HG03521 (cell line): ENCODE measurements at regions not wholly inside any gene's neighbourhood (a gene's known extent, or its start where the extent isn't known, plus 50 kb on each side); places are given as distances from the start of the nearest gene placed in this dataset.

Experiments used
- ATAC-seq: cut with Tn5 transposase; IDR thresholded peaks from one replicate; pipeline ENCODE4 v1.9.1; 2021; ENCODE audit warnings: mild to moderate bottlenecking, moderate library complexity; ENCODE audit not compliant: unreplicated experiment

GRCh38 chr9:73845539-73845938, 651.6 kb upstream of the RORB start:
- no peak for ATAC-seq

DNA sequence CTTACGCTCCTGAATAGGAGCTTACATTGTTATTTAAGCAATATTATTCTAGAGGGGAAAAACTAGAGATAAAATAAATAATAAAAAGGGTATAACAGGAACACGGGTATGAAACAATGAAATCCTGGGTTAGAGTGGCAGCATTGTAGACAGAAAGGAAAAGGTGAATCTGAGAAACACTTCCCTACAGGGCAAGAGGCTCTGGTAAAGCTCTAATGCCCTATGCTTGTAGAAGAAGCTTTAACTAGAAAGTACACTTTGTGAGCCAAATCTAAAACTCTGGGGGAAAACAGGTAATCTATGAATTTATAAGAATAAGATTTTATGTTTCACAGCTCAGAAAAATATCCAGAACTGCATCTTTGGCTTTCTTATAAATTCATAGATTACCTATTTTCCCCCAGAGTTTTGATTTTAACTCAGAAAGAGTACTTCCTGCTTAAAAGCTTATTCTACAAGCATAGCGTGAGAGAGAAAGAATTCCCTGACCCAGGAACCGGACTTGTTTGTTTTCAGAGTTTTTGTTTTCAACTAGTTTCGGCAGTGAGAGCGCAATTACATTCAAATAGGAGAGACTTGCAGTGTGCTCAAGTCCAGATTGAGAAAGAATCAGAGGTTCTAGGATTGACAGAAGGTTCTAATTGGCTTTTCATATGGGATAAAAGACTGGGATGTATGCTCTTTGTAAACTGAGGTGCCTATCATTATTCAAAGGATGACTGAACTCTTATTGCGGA, 651.0 kb upstream of the RORB start:
- ATAC-seq: no peak

GRCh38 chr9:73847536-73847935, 649.6 kb upstream of the RORB start:
- ATAC-seq: no peak

GRCh38 chr9:73853549-73853948, 643.6 kb upstream of the RORB start:
- ATAC-seq: no peak

DNA sequence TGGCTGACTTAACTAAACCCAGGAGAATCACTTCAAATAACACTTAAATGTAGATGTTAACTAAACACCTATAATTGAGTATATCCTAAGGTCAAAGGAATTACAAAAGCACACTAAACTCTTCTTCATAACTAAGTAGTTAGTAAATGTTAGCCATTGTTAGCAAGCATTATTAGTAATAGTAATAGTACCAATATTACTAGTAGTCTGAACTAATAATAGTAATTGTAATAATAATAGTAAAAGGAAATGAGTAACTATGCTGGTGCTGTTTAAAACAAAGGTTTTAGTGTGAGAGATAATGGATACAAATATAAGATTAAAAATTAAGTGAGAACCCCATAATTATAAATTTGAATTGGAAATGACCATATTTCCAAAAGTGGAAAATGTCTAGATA, 641.9 kb upstream of the RORB start:
- ATAC-seq: no peak

DNA sequence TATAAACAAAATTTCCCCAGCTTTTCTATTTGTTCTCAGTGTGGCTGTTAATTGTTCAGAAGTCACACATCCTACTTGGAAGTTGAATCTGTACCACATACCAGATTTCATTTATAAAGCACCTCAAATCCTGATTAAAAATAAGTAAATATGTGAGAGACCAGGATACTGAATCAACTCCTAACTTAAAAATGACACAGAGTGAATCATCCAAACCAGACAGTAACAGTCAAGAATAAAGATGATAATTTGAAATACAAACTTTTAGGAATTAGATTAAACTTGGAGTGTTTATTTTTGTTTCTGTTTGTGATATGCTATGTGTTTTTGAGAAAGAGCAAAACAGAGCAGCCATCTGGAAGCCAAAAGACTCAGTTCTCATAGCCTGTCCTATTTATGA, 633.2 kb upstream of the RORB start:
- no peak for ATAC-seq

DNA sequence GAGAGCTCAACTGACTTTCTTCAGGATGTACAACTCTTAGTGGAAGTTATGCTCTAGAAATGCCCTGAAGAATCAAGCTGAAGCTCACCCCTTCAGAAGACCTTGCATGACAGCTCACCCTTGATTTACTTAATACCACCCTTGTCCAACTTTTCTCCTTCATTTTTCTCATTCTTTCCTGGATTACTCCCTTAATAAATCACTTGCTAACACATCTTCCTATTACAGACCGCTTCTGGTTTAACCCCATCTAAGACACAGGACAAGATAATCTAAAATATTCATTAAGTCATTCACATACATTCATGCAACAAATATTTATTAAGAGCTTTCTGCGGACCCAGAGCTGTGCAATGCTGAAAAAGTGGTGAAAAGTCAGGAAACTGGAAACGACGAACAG, 630.7 kb upstream of the RORB start:
- ATAC-seq: no peak

GRCh38 chr9:73869264-73869663, 627.9 kb upstream of the RORB start:
- peak; percentile 99 for ATAC-seq

GRCh38 chr9:73871636-73872035, 625.5 kb upstream of the RORB start:
- ATAC-seq: no peak

- no peak for ATAC-seq
These were observed 624.4 kb upstream of the RORB start for GRCh38 chr9:73872701-73873100.

- ATAC-seq: no peak
These were observed 617.0 kb upstream of the RORB start for GRCh38 chr9:73880101-73880500.

DNA sequence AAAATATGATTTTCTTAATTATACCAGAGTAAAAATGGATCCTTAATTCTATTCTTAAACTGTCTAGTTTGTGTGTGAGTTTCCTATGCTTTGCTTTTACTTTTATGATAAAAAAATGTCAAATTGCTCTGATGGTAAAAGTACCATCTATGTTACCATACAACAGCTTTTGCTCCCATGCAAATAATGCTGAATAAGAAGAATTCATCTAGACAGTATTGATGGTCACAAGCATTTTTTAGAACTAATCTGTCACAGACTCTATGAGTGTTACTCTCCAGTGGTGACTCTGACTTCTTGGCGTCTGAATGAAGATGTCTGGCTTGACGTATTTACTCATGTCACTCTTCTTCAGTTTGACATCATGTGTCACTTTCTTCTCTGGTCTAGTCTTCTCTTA, 608.1 kb upstream of the RORB start:
- ATAC-seq: no peak

DNA sequence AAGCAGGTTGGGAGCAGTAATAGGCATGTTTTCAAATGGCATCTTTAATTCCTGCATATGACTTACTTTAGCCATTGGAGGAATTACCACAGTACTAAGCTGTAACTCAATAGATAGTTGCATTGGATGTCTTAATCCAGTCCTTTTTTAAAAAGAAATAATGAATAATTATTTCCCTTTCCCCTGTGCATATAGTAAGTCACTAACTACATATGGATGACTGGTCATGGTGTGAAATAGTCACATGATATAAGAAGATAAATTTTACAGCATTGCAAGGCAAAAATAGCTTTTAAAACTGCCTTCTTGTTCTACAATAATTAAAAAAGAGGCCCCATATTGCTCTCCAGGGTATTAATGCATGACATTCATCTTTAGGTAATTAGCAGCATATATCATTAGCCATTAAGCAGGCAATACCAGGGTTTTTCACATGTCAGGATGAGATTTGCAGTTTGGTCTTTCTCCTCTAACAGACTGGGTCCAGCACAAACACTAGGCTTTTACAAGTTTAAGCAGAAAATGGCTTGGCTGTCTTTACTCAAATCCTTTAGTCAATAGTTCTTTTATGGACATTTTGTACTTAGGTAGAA, 606.4 kb upstream of the RORB start:
- ATAC-seq: no peak

- ATAC-seq: no peak
These were observed 604.8 kb upstream of the RORB start for GRCh38 chr9:73892335-73892734.

DNA sequence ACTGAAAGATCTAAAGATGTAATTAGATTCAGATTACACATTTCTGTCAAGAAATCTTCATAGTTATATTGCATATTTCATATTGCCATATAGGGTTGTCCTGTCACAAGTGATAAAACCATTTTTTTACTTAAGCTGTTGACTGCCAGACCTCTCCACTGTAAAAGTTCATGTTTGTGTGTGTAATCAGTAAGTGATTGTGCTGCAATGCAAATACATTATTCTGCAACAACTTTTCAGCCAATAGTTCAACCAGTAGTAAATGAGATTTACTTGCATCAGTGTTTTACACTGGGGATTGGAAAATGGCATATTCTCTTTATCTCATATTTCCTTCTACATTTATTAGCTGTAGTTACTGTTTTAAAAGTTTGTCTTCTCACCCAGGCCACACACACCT, 603.9 kb upstream of the RORB start:
- no peak for ATAC-seq

GRCh38 chr9:73896061-73896460, 601.1 kb upstream of the RORB start:
- ATAC-seq: no peak

- ATAC-seq: no peak
These were observed 590.5 kb upstream of the RORB start for GRCh38 chr9:73906671-73907070.

GRCh38 chr9:73911804-73912203, 585.3 kb upstream of the RORB start:
- no peak for ATAC-seq

DNA sequence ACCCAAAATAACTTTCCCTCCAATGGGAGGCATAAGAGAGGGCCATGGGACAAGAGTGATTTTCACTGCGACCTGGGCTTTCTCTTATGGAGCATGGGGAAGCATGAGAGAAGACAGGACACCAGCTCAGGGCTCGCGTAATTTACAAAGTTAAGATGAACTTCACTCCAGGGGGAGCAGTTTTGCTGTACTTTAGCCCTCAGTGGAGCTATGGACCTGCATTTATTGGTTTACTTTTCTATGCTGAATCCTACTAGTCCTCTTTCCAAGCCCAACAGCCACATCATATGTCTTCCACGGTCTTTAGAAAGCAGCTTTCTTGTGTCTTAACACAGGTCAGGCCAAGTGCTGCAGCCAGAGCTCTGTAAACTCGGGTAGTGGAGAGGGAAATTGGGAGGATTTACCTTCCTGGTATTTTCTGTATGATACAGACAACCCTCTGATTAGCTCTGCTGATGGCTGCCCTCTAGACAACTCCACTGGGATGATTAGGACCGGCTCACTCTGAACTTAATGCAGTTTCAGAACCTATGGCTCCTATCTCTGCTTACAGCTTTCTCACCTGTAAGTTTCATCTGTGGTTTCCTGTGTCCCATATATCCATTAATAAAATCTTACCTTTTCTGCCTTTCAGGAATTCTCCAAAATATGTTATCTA, 581.0 kb upstream of the RORB start:
- ATAC-seq: no peak

GRCh38 chr9:73919712-73920111, 577.4 kb upstream of the RORB start:
- no peak for ATAC-seq

DNA sequence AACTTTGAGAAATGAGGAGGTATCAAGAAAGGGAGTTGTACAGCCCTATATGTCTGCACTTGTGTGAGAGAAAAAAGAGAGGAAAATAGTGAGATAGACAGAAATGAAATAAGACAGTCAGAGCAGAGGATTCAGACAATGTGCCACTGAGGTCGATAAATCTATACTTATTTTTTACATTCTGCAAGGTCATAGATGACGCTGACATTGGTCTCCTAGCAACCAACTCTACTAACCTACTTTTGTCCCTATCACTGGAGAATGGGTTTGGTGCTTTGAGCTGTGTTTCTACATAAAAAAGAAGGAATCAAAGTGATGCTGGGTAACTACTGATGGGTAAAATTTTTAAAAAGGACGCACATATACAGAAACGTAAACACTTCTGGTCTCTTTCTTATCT, 573.3 kb upstream of the RORB start:
- ATAC-seq: no peak

- ATAC-seq: no peak
These were observed 546.0 kb upstream of the RORB start for GRCh38 chr9:73951147-73951546.
